Fibroblast of lung (primary cell): ENCODE measurements at regions not wholly inside any gene's neighbourhood (a gene's known extent, or its start where the extent isn't known, plus 50 kb on each side); places are given as distances from the start of the nearest gene placed in this dataset.

Experiments used
- DNase-seq, 2 donors: peaks; one replicate each; pipeline versions ENCODE4 v3.0.0 to v3.0.0-alpha.2; 2010; ENCODE audit warnings: low read depth in 2 of 2
- H2AFZ ChIP-seq: 2 replicates; pipeline ENCODE4 v1.5.1; 2012; ENCODE audit warnings: low read length, control low read depth, inconsistent platforms
- H3K27ac ChIP-seq: 2 replicates; pipeline ENCODE4 v1.5.1; 2011; ENCODE audit warnings: low read length, control low read depth; ENCODE audit not compliant: insufficient read depth
- H3K27me3 ChIP-seq: 2 replicates; pipeline ENCODE4 v1.5.1; 2011; ENCODE audit warnings: mild to moderate bottlenecking, low read length; ENCODE audit not compliant: control insufficient read depth, insufficient read depth
- H3K36me3 ChIP-seq: 2 replicates; pipeline ENCODE4 v1.5.1; 2011; ENCODE audit warnings: low read length; ENCODE audit not compliant: control insufficient read depth, insufficient read depth
- H3K4me1 ChIP-seq: 2 replicates; pipeline ENCODE4 v1.5.1; 2011; ENCODE audit warnings: low read length; ENCODE audit not compliant: control insufficient read depth, insufficient read depth; ENCODE audit errors: extremely low read depth
- H3K4me2 ChIP-seq: 2 replicates; pipeline ENCODE4 v1.5.1; 2011; ENCODE audit warnings: low read length, control low read depth; ENCODE audit not compliant: insufficient read depth; ENCODE audit errors: extremely low read depth
- H3K4me3 ChIP-seq, 4 experiments: fragments of 200-600 bp in 1 of 4; sonication (generic) in 1 of 4; replicated peaks in 1 of 4; 2 replicates each; pipeline ENCODE4 v1.5.1; 2011 to 2016; ENCODE audit warnings: low read length in 4 of 4, low read depth in 3 of 4, mild to moderate bottlenecking in 3 of 4, control low read depth in 2 of 4, inconsistent platforms in 1 of 4, mixed read lengths in 1 of 4; ENCODE audit not compliant: insufficient read depth in 1 of 4; ENCODE audit errors: control extremely low read depth in 1 of 4
- H3K79me2 ChIP-seq: 2 replicates; pipeline ENCODE4 v1.5.1; 2012; ENCODE audit warnings: mild to moderate bottlenecking, low read length, inconsistent platforms; ENCODE audit not compliant: control insufficient read depth, insufficient read depth
- H3K9ac ChIP-seq: 2 replicates; pipeline ENCODE4 v1.5.1; 2011; ENCODE audit warnings: mild to moderate bottlenecking, low read length, control low read depth; ENCODE audit not compliant: insufficient read depth
- H3K9me3 ChIP-seq: 2 replicates; pipeline ENCODE4 v1.5.1; 2012; ENCODE audit warnings: low read depth, low read length; ENCODE audit not compliant: control insufficient read depth, insufficient read depth
- H4K20me1 ChIP-seq: 2 replicates; pipeline ENCODE4 v1.5.1; 2011; ENCODE audit warnings: low read length; ENCODE audit not compliant: control insufficient read depth, insufficient read depth; ENCODE audit errors: extremely low read depth
- EZH2 ChIP-seq: IDR thresholded peaks from 2 replicates; pipeline ENCODE4 v1.5.1; 2012; ENCODE audit warnings: low read length, control low read depth, mild to moderate bottlenecking; ENCODE audit errors: missing control alignments
- TF ChIP-seq, protein P1 (sequence below), 2 donors: IDR thresholded peaks in 1 of 2; conservative IDR thresholded peaks in 1 of 2; 1 replicate in 1 of 2; 2 replicates in 1 of 2; pipeline ENCODE4 v1.5.1; 2011 to 2012; ENCODE audit warnings: low read length in 2 of 2, control low read depth in 1 of 2, inconsistent platforms in 1 of 2, low read depth in 1 of 2, mild to moderate bottlenecking in 1 of 2

DNA sequence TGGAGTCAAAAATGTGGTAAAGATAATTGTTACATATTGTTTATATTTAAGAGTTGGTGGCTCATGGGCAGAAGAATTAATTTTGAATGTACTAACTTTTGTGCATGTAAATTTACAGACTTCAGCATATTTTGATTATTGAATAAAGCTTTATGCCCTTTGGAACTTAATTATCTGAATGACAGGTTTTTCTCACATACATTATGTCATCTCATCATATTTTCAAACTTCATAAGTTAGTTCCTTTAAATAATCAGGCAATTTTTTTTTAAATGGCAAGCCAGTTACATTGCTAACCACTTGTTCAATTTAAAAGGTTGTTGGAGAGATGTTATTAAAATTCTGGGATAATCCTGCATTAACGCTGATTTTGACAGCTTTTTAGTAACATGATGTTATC lies 184.6 kb upstream of the EDIL3 start:
- Histone ChIP-seq H3K4me2 (no peak overlapping the region), H2AFZ (no peak overlapping the region), H3K9me3 (no peaks in the 10 kb centered on the region), H3K27me3 (no peaks in the 10 kb centered on the region), H3K4me3 (no peak overlapping the region), H3K79me2 (no peaks in the 10 kb centered on the region), H3K4me1 (no peaks in the 10 kb centered on the region), H3K27ac (no peak overlapping the region), H3K9ac (no peak overlapping the region), H3K36me3 (no peaks in the 10 kb centered on the region), H4K20me1 (no peaks in the 10 kb centered on the region)
- TF ChIP-seq, protein P1, sequence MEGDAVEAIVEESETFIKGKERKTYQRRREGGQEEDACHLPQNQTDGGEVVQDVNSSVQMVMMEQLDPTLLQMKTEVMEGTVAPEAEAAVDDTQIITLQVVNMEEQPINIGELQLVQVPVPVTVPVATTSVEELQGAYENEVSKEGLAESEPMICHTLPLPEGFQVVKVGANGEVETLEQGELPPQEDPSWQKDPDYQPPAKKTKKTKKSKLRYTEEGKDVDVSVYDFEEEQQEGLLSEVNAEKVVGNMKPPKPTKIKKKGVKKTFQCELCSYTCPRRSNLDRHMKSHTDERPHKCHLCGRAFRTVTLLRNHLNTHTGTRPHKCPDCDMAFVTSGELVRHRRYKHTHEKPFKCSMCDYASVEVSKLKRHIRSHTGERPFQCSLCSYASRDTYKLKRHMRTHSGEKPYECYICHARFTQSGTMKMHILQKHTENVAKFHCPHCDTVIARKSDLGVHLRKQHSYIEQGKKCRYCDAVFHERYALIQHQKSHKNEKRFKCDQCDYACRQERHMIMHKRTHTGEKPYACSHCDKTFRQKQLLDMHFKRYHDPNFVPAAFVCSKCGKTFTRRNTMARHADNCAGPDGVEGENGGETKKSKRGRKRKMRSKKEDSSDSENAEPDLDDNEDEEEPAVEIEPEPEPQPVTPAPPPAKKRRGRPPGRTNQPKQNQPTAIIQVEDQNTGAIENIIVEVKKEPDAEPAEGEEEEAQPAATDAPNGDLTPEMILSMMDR (conservative IDR thresholded peaks at IDR 0.05 in 1 of 2, IDR thresholded peaks at IDR 0.05 in 1 of 2; ENCODE audit: low read depth in 1 of 2, low read length in 2 of 2) = no peak
- no peak for TF ChIP-seq EZH2
- DNase-seq = no peak

- no peaks in the 10 kb centered on the region for H3K79me2 ChIP-seq
- no peak overlapping the region for H3K4me2 ChIP-seq
- no peaks in the 10 kb centered on the region for H4K20me1 ChIP-seq
- H3K27ac ChIP-seq = no peak overlapping the region
- H3K9ac ChIP-seq = no peak overlapping the region
- H3K4me3 ChIP-seq = no peak overlapping the region
- no peak for DNase-seq
- H3K9me3 ChIP-seq = no peaks in the 10 kb centered on the region
- H3K4me1 ChIP-seq = no peaks in the 10 kb centered on the region
- H3K27me3 ChIP-seq = no peaks in the 10 kb centered on the region
- no peak for TF ChIP-seq EZH2
- TF ChIP-seq, protein P1 (conservative IDR thresholded peaks at IDR 0.05 in 1 of 2, IDR thresholded peaks at IDR 0.05 in 1 of 2; ENCODE audit: low read depth in 1 of 2, low read length in 2 of 2) = no peak
- H2AFZ ChIP-seq = no peak overlapping the region
- no peaks in the 10 kb centered on the region for H3K36me3 ChIP-seq
Observed at GRCh38 chr5:84568171-84568570, 183.5 kb upstream of the EDIL3 start.

DNA sequence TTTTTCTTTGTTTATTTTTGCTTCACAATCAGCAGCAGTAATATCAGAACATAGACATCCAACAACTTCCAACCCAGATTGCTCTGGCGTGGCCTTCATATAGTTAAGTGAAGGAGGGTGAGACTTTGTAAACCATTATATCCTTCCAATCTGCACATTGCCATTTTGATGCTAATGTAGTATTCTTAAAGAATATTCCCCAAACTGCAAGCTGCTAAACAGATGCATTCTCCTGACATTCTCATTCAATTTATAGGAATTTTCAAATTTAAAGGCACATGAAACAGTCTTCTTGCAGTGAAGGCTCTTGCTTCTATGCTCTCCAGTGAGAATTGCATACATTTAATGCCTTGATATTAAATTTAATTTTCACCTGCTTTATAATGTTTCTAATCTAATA lies 181.2 kb upstream of the EDIL3 start:
- Histone ChIP-seq H2AFZ (no peak overlapping the region), H3K9me3 (no peaks in the 10 kb centered on the region), H4K20me1 (no peaks in the 10 kb centered on the region), H3K4me2 (no peak overlapping the region), H3K27ac (no peak overlapping the region), H3K4me1 (no peaks in the 10 kb centered on the region), H3K79me2 (no peaks in the 10 kb centered on the region), H3K36me3 (no peaks in the 10 kb centered on the region), H3K4me3 (no peak overlapping the region), H3K9ac (no peak overlapping the region), H3K27me3 (no peaks in the 10 kb centered on the region)
- no peak for DNase-seq
- no peak for TF ChIP-seq EZH2
- TF ChIP-seq, protein P1 (conservative IDR thresholded peaks at IDR 0.05 in 1 of 2, IDR thresholded peaks at IDR 0.05 in 1 of 2; ENCODE audit: low read depth in 1 of 2, low read length in 2 of 2) = no peak
